HFFc6 (cell line): ENCODE measurements at regions not wholly inside any gene's neighbourhood (a gene's known extent, or its start where the extent isn't known, plus 50 kb on each side); places are given as distances from the start of the nearest gene placed in this dataset.

Source experiments
- DNase-seq: peaks from one replicate; pipeline ENCODE4 v3.0.0-alpha.2; 2018
- H3K27ac Mint-ChIP-seq: 2 replicates; pipeline ENCODE4 v1.8.0; 2020; ENCODE audit warnings: mild to moderate bottlenecking, mixed read lengths
- H3K27me3 Mint-ChIP-seq: 2 replicates; pipeline ENCODE4 v1.8.0; 2021; ENCODE audit warnings: mild to moderate bottlenecking, moderate library complexity, mixed read lengths; ENCODE audit not compliant: insufficient read depth
- H3K36me3 Mint-ChIP-seq: 2 replicates; pipeline ENCODE4 v1.8.0; 2021; ENCODE audit warnings: low read depth, mixed read lengths
- H3K4me1 Mint-ChIP-seq: 2 replicates; pipeline ENCODE4 v1.8.0; 2020; ENCODE audit warnings: low read depth, mixed read lengths
- H3K4me3 Mint-ChIP-seq: 2 replicates; pipeline ENCODE4 v1.8.0; 2020; ENCODE audit warnings: mild to moderate bottlenecking, moderate library complexity, mixed read lengths
- H3K9me3 Mint-ChIP-seq: 2 replicates; pipeline ENCODE4 v1.8.0; 2020; ENCODE audit warnings: mild to moderate bottlenecking, mixed read lengths
- TF ChIP-seq, protein P1 (sequence below): fragments of 200-600 bp; sonication (generic); IDR thresholded peaks from 2 replicates; pipeline ENCODE4 v1.5.0; 2021; ENCODE audit warnings: antibody characterized with exemption, mild to moderate bottlenecking

DNA sequence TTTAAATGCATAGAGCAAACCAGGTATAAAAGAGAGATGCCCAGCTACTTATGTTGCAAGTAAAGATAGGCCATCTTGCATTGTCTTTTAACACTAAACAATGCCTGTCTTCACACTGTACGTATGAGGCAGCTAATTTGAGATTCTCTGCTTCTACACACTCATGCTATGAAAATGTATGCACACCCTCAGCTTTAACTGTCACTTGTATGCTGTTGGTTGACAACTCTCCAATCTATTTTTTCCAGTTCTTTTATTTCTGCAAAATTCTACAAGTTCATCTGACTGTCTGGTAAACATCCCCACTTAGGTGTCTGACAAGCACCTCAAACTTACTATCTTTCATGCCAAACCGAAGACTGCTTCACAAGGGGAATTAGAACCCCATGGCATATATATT lies 131.7 kb upstream of the SOX9 start:
- DNase-seq, result no peak
- Mint-ChIP-seq H3K4me1 (no peaks in the 10 kb centered on the region; the same call in 1 of the 2 replicates), H3K4me3 (no peak overlapping the region), H3K9me3 (no peaks in the 10 kb centered on the region), H3K27ac (no peak overlapping the region), H3K27me3 (peaks cover 4% of the 10 kb centered on the region), H3K36me3 (no peaks in the 10 kb centered on the region)
- TF ChIP-seq, protein P1, sequence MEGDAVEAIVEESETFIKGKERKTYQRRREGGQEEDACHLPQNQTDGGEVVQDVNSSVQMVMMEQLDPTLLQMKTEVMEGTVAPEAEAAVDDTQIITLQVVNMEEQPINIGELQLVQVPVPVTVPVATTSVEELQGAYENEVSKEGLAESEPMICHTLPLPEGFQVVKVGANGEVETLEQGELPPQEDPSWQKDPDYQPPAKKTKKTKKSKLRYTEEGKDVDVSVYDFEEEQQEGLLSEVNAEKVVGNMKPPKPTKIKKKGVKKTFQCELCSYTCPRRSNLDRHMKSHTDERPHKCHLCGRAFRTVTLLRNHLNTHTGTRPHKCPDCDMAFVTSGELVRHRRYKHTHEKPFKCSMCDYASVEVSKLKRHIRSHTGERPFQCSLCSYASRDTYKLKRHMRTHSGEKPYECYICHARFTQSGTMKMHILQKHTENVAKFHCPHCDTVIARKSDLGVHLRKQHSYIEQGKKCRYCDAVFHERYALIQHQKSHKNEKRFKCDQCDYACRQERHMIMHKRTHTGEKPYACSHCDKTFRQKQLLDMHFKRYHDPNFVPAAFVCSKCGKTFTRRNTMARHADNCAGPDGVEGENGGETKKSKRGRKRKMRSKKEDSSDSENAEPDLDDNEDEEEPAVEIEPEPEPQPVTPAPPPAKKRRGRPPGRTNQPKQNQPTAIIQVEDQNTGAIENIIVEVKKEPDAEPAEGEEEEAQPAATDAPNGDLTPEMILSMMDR, result no peak

DNA sequence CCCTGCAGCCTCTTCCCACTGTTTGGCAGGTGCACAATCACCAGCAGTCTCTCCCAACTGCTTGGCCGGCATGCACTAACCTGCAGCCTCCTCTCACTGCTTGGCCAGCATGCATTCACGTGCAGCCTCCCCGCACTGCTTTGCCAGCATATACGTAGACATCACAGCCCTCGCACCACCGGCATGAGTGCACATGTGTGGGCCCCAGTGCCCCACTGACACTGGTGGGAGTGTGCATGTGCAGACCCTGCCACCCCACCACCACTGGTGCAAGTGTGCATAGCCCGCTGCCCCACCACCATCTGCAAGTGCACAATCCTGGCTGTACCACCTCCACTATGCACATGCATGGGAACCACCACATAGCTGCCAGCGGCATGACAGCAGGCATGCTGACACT lies 127.5 kb upstream of the SOX9 start:
- TF ChIP-seq, protein P1, result no peak
- H3K27ac Mint-ChIP-seq, result no peak overlapping the region
- no peak overlapping the region for H3K4me3 Mint-ChIP-seq
- H3K36me3 Mint-ChIP-seq, result no peaks in the 10 kb centered on the region
- H3K27me3 Mint-ChIP-seq, result peaks cover 4% of the 10 kb centered on the region
- DNase-seq, result no peak
- peaks cover 6% of the 10 kb centered on the region for H3K4me1 Mint-ChIP-seq
- no peaks in the 10 kb centered on the region for H3K9me3 Mint-ChIP-seq

DNA sequence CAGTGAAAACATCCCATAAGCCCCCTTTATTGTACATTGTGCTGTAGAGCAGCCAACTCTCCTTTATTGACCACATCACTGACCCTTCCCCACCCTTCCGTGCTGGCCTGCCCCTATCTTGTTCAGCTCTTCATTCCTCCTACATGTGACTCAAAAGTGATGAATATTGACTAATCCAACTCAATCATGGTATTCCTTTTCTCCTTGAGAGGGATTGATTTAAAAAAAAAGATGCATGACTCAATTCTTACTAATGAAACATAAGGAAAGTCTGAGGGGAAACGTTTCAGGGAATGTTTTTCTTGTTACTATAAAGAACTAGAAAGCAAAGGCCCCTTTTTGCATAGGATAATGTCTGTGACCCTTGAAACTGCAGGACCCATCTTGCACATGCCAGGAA lies 125.2 kb upstream of the SOX9 start:
- H3K4me1 Mint-ChIP-seq, result peaks cover 6% of the 10 kb centered on the region
- no peak for DNase-seq
- no peak overlapping the region for H3K4me3 Mint-ChIP-seq
- H3K36me3 Mint-ChIP-seq, result no peaks in the 10 kb centered on the region
- H3K9me3 Mint-ChIP-seq, result no peaks in the 10 kb centered on the region
- TF ChIP-seq, protein P1, result no peak
- H3K27ac Mint-ChIP-seq, result no peak overlapping the region
- H3K27me3 Mint-ChIP-seq, result peaks cover 2% of the 10 kb centered on the region

DNA sequence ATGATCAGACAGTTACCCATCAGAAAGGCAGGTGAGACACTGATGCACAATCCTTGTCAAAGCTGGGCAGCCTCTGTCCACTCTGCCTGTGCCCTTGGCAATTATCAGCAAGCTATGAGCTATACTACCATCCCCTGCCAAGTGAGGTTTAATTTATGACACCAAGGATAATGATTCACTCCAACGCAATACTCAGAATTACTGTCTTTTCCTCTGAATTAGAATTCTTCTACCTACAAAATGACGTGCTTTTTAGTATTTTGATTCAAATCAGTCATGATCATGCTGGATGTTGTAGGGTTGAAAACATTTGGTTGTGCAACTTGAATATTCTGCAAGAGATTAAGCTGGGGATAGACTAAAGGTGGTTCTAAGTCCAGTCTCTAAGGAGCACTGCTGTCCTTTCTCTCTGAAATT lies 116.8 kb upstream of the SOX9 start:
- H3K27me3 Mint-ChIP-seq, result peaks cover 3% of the 10 kb centered on the region
- H3K27ac Mint-ChIP-seq, result no peak overlapping the region
- DNase-seq, result no peak
- TF ChIP-seq, protein P1, result no peak
- no peak overlapping the region for H3K4me3 Mint-ChIP-seq
- H3K36me3 Mint-ChIP-seq, result no peaks in the 10 kb centered on the region
- no peaks in the 10 kb centered on the region for H3K9me3 Mint-ChIP-seq
- no peaks in the 10 kb centered on the region for H3K4me1 Mint-ChIP-seq

DNA sequence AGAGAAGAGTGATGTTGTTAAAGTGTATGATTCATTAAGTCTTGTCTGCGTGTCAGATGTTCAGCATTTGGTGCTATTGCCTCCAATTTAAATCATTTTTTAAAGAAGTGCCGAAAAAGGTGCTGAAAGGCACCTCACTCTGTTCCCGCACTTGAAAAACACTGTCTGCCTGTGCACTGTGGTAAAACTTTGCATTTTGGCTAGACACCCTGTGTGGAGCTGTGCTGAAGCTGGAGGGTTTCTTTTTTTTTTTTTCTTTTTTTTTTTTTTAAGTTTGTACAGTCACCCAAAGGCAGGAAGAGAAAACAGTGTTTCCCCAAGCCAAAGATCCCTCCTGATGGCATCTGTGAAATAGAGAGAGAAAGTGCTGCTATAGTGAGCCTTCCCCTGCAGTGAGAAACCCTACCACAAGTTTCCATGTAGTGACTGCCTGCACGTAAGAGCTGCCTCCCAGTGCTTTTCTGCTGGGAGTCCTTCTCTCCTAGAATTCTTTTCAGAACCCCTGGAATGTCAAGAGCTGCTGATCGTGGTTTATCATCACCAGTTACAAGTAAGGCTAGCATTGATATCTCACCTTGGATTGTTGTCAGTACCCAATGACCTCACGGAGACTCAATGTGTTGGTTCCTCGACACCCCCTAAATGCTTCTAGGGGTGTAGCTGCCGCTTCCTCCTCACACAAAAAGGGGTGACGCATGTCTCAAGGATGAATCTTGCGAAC lies 116.0 kb upstream of the SOX9 start:
- Mint-ChIP-seq H3K9me3 (no peaks in the 10 kb centered on the region), H3K4me1 (no peaks in the 10 kb centered on the region), H3K27ac (no peak overlapping the region), H3K4me3 (no peak overlapping the region), H3K36me3 (no peaks in the 10 kb centered on the region), H3K27me3 (peaks cover 3% of the 10 kb centered on the region)
- TF ChIP-seq, protein P1, result no peak
- DNase-seq, result no peak
